Skeletal muscle satellite cell (primary cell): ENCODE measurements at regions not wholly inside any gene's neighbourhood (a gene's known extent, or its start where the extent isn't known, plus 50 kb on each side); places are given as distances from the start of the nearest gene placed in this dataset.

Experiments
- H3K27me3 ChIP-seq: 2 replicates; pipeline ENCODE4 v1.7.0; 2013; ENCODE audit warnings: low read length; ENCODE audit not compliant: control insufficient read depth, insufficient read depth
- H3K36me3 ChIP-seq: 2 replicates; pipeline ENCODE4 v1.7.0; 2013; ENCODE audit warnings: mild to moderate bottlenecking, control low read depth, low read length; ENCODE audit not compliant: insufficient read depth
- H3K4me1 ChIP-seq: 2 replicates; pipeline ENCODE4 v1.7.0; 2013; ENCODE audit warnings: low read length; ENCODE audit not compliant: control insufficient read depth, insufficient read depth
- H3K4me2 ChIP-seq: 2 replicates; pipeline ENCODE4 v1.7.0; 2013; ENCODE audit warnings: mild to moderate bottlenecking, low read length
- H3K4me3 ChIP-seq: 2 replicates; pipeline ENCODE4 v1.7.0; 2013; ENCODE audit warnings: low read length
- H3K9ac ChIP-seq: 2 replicates; pipeline ENCODE4 v1.7.0; 2013; ENCODE audit warnings: mild to moderate bottlenecking, low read depth, low read length, moderate library complexity
- H3K9me3 ChIP-seq: replicated peaks from 2 replicates; pipeline ENCODE4 v1.7.0; 2013; ENCODE audit warnings: mild to moderate bottlenecking, control low read depth, low read length

DNA sequence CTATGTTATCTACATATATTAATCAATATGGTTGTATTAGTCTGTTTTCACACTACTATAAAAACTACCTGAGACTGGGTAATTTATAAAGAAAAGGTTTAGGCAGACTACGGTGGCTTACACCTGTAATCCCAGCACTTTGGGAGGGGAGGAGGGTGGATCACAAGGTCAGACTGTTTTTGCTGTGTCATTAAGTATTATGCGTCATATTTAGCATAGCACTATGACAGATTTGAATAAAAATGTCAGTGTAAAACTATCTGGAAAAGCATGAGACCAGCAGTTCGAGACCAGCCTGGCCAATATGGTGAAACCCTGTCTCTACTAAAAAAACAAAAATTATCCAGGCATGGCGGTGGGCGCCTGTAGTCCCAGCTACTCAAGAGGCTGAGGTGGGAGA, 209.7 kb upstream of the ARHGAP24 start:
- Histone ChIP-seq H3K27me3 (no peaks in the 10 kb centered on the region), H3K36me3 (no peaks in the 10 kb centered on the region), H3K9ac (no peak overlapping the region), H3K4me2 (no peak overlapping the region), H3K9me3 (no peaks in the 10 kb centered on the region), H3K4me1 (no peaks in the 10 kb centered on the region), H3K4me3 (no peak overlapping the region)

GRCh38 chr4:85268188-85268587, 206.8 kb upstream of the ARHGAP24 start:
- Histone ChIP-seq H3K4me3 (no peak overlapping the region), H3K4me1 (no peaks in the 10 kb centered on the region), H3K36me3 (no peaks in the 10 kb centered on the region), H3K9ac (no peak overlapping the region), H3K27me3 (no peaks in the 10 kb centered on the region), H3K9me3 (peaks cover under 1% of the 10 kb centered on the region), H3K4me2 (no peak overlapping the region)

DNA sequence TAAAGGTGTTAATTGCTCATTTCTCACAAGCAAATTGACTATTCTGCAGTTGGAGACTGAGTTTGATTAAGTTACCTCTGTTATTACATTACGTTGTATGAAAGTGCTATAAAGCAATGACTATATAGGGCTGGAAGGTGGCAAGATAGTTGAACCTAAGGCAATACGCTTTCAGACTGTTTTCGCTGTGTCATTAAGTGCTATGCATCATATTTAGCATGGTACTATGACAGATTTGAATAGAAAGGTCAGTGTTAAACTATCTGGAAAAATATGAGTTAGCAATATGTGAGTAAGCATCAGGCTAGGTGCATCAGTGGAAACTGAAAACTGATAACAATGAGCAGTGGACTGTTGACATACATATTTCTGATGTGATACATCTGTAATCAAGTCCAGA, 206.0 kb upstream of the ARHGAP24 start:
- no peaks in the 10 kb centered on the region for H3K27me3 ChIP-seq
- H3K9me3 ChIP-seq = peaks cover 4% of the 10 kb centered on the region
- no peaks in the 10 kb centered on the region for H3K4me1 ChIP-seq
- H3K36me3 ChIP-seq = no peaks in the 10 kb centered on the region
- H3K4me3 ChIP-seq = no peak overlapping the region
- H3K9ac ChIP-seq = no peak overlapping the region
- no peak overlapping the region for H3K4me2 ChIP-seq

DNA sequence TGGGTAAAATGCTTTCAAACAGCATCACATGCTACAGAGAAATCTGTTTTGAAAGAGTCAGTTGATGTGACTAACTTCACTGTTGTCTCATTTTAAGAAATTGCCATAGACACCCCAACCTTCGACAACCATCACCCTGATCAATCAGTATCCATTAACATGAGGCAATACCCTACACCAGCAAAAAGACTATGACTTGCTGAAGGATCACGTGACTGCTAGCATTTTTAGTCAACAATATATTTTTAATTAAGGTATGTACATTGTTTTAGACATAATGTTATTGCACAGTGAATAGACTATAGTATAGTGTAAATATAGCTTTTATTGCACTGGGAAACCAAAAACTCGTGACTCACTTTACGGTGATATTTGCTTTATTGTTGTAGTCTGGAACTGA, 200.0 kb upstream of the ARHGAP24 start:
- Histone ChIP-seq H3K4me3 (no peak overlapping the region), H3K9me3 (peaks cover 4% of the 10 kb centered on the region)

GRCh38 chr4:85280963-85281362, 194.0 kb upstream of the ARHGAP24 start:
- H3K36me3 ChIP-seq = no peaks in the 10 kb centered on the region

More for the DNA sequence above, 200.0 kb upstream of the ARHGAP24 start:
- no peak overlapping the region for H3K4me2 ChIP-seq
- no peaks in the 10 kb centered on the region for H3K27me3 ChIP-seq
- H3K4me1 ChIP-seq = no peaks in the 10 kb centered on the region
- no peak overlapping the region for H3K9ac ChIP-seq
- no peaks in the 10 kb centered on the region for H3K36me3 ChIP-seq

DNA sequence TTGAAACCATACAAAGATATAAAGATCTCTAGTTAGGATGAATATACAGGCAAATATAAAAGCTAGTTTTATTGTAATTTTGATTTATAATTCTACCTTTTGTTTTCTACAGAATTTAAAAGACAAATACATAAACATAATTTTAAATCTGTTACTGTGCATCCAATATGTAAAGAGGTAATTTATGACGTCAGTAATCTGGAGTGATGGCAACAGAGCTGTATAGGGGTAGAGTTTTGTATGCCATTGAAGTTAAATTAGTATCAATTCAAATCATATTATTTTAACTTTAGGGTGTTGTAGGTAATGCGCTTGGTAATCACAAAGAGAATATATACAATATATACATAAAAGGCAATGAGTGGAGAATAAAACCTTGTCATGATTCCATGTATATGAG, 183.7 kb upstream of the ARHGAP24 start:
- H3K4me2 ChIP-seq = no peak overlapping the region
- H3K9ac ChIP-seq = no peak overlapping the region
- no peaks in the 10 kb centered on the region for H3K4me1 ChIP-seq
- no peak overlapping the region for H3K4me3 ChIP-seq
- H3K27me3 ChIP-seq = no peaks in the 10 kb centered on the region
- H3K36me3 ChIP-seq = no peaks in the 10 kb centered on the region
- no peaks in the 10 kb centered on the region for H3K9me3 ChIP-seq

More at GRCh38 chr4:85280963-85281362, 194.0 kb upstream of the ARHGAP24 start:
- no peak overlapping the region for H3K9ac ChIP-seq
- no peaks in the 10 kb centered on the region for H3K4me1 ChIP-seq
- no peak overlapping the region for H3K4me2 ChIP-seq
- no peak overlapping the region for H3K4me3 ChIP-seq
- no peaks in the 10 kb centered on the region for H3K9me3 ChIP-seq
- H3K27me3 ChIP-seq = no peaks in the 10 kb centered on the region

- no peaks in the 10 kb centered on the region for H3K9me3 ChIP-seq
- no peaks in the 10 kb centered on the region for H3K27me3 ChIP-seq
- no peaks in the 10 kb centered on the region for H3K4me1 ChIP-seq
Observed at GRCh38 chr4:85298037-85298436, 176.9 kb upstream of the ARHGAP24 start.

DNA sequence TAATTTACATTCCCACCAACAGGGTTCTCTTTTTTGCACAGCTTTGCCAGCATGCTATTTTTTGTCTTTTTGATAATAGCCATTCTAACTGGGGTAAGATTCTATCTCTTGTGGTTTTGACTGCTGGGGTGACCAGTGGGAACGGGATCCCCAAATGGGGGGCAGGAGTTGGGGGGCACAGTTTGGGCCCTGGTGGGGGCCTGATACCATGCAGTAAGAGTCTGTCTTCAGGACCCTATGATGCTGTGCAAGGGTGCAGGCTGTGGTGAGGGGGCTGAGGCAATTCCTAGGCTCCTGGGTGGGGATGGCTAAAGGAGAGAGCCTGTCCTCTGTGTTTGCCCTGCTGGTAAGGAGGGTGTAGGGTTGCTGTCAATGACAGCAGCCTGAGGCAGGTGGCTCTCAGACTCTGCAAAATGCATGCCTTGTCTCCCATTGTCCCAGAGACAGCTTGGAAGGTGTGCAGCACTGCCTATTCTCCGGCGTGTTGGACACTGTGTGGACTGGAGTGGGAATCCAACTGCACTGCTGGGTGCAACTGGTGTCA, 172.7 kb upstream of the ARHGAP24 start:
- Histone ChIP-seq H3K4me1 (no peaks in the 10 kb centered on the region), H3K4me3 (no peak overlapping the region), H3K36me3 (no peaks in the 10 kb centered on the region), H3K9ac (no peak overlapping the region), H3K9me3 (no peaks in the 10 kb centered on the region), H3K27me3 (no peaks in the 10 kb centered on the region), H3K4me2 (no peak overlapping the region)

More at GRCh38 chr4:85298037-85298436, 176.9 kb upstream of the ARHGAP24 start:
- H3K9ac ChIP-seq = no peak overlapping the region
- no peaks in the 10 kb centered on the region for H3K36me3 ChIP-seq
- H3K4me2 ChIP-seq = no peak overlapping the region
- no peak overlapping the region for H3K4me3 ChIP-seq

- H3K36me3 ChIP-seq = no peaks in the 10 kb centered on the region
- H3K4me2 ChIP-seq = no peak overlapping the region
- H3K4me1 ChIP-seq = no peaks in the 10 kb centered on the region
- no peaks in the 10 kb centered on the region for H3K27me3 ChIP-seq
- no peak overlapping the region for H3K9ac ChIP-seq
- H3K9me3 ChIP-seq = no peaks in the 10 kb centered on the region
- H3K4me3 ChIP-seq = no peak overlapping the region
Observed at GRCh38 chr4:85302756-85303155, 172.2 kb upstream of the ARHGAP24 start.

- Histone ChIP-seq H3K9me3 (no peaks in the 10 kb centered on the region), H3K4me2 (no peak overlapping the region), H3K36me3 (no peaks in the 10 kb centered on the region), H3K4me3 (no peak overlapping the region), H3K9ac (no peak overlapping the region), H3K27me3 (no peaks in the 10 kb centered on the region), H3K4me1 (no peaks in the 10 kb centered on the region)
Observed at GRCh38 chr4:85318415-85318814, 156.5 kb upstream of the ARHGAP24 start.

DNA sequence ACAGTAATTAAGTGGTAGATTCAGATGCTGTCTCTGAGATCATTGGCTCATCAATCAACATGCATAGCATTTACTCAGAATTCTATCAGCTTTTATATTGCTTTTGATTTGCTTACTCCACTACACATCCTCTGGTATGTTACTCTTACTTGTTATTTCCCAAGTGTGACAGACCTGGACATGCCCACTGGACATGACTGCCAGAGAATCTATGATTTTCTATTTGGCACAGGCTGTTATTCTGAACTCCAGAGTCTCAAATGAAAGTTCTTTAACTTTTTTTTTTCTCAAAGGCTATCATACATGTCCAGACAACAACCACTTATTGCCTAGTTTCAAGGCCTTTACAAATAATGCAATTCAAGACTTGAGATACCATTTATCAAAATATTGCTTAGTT, 116.1 kb upstream of the ARHGAP24 start:
- Histone ChIP-seq H3K9ac (no peak overlapping the region), H3K9me3 (no peaks in the 10 kb centered on the region), H3K36me3 (no peaks in the 10 kb centered on the region), H3K4me2 (no peak overlapping the region), H3K4me3 (no peak overlapping the region), H3K4me1 (no peaks in the 10 kb centered on the region), H3K27me3 (no peaks in the 10 kb centered on the region)

DNA sequence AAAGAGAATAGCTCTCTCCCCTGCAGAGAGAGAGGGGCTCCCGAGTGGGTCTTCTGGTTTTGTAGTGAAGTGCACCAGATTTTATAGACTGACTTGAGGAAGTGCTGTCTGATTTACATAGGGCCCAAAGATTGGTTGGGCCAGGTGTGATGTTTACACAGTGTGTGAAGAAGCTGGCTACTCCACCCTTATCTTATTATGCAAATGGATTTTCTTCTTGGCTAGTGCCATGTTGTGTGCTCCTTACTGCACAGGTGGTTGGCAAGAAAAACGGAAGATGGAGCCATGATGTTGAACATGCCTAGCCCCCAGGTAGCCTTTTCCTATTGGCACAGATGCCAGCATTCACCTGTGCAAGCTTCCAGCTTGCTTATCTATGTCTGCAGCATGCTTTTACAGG, 112.4 kb upstream of the ARHGAP24 start:
- Histone ChIP-seq H3K36me3 (no peaks in the 10 kb centered on the region), H3K4me3 (no peak overlapping the region), H3K9ac (no peak overlapping the region), H3K9me3 (no peaks in the 10 kb centered on the region), H3K27me3 (no peaks in the 10 kb centered on the region), H3K4me2 (no peak overlapping the region), H3K4me1 (no peaks in the 10 kb centered on the region)
